Body of pancreas (tissue), 4 donors: ENCODE measurements at regions not wholly inside any gene's neighbourhood (a gene's known extent, or its start where the extent isn't known, plus 50 kb on each side); places are given as distances from the start of the nearest gene placed in this dataset.

Experiments used
- ATAC-seq: fragments of 150-250 bp; one replicate; pipeline ENCODE4 v1.9.1; 2016
- DNase-seq, 4 donors: peaks; one replicate each; pipeline ENCODE4 v3.0.0-alpha.2; 2019
- H3K27ac ChIP-seq, 4 donors: fragments of 200-600 bp; sonication (generic); 1 replicate in 3 of 4; 2 replicates in 1 of 4; pipeline versions ENCODE4 v1.5.1 to v1.6.1; 2016 to 2019; ENCODE audit warnings: mild to moderate bottlenecking in 1 of 4, mixed read lengths in 1 of 4, moderate library complexity in 1 of 4
- H3K27me3 ChIP-seq, 2 donors: fragments of 200-600 bp; sonication (generic); one replicate each; pipeline ENCODE4 v1.6.0; 2016; ENCODE audit warnings: mild to moderate bottlenecking in 1 of 2
- H3K36me3 ChIP-seq, 2 donors: fragments of 200-600 bp; sonication (generic); replicated peaks in 1 of 2; 2 replicates each; pipeline ENCODE4 v1.5.1; 2016; ENCODE audit warnings: low read depth in 2 of 2; ENCODE audit not compliant: insufficient read depth in 1 of 2
- H3K4me1 ChIP-seq: fragments of 200-600 bp; sonication (generic); one replicate; pipeline ENCODE4 v1.6.0; 2016
- H3K4me3 ChIP-seq, 2 donors: fragments of 200-600 bp; sonication (generic); 1 replicate in 1 of 2; 2 replicates in 1 of 2; pipeline ENCODE4 v1.5.1; 2016 to 2019
- H3K9me3 ChIP-seq, 3 donors: fragments of 200-600 bp; sonication (generic); 1 replicate in 2 of 3; 2 replicates in 1 of 3; pipeline ENCODE4 v1.5.1; 2016
- POLR2A ChIP-seq, 3 donors: fragments of 450-650 bp; IDR thresholded peaks; one replicate each; pipeline ENCODE4 v1.6.1; 2016; ENCODE audit warnings: antibody characterized with exemption in 3 of 3, mild to moderate bottlenecking in 2 of 3
- WGBS, 2 donors: methylation state at CpG; one replicate each; pipeline ENCODE4 v1.1.5; 2017; 5-methylcytosine and 5-hydroxymethylcytosine counted together
- intact Hi-C: fragments of 100-400 bp; cut with DNase I; formaldehyde crosslinking; loops from one replicate; pipeline ENCODE4 v1.15.1; 2023
- TF ChIP-seq, protein P1 (sequence below), 7 experiments: fragments of 450-650 bp in 4 of 7; fragments of 200-600 bp in 3 of 7; sonication (generic) in 3 of 7; IDR thresholded peaks; one replicate each; pipeline ENCODE4 v1.5.1; 2016 to 2019; ENCODE audit warnings: antibody characterized with exemption in 7 of 7

DNA sequence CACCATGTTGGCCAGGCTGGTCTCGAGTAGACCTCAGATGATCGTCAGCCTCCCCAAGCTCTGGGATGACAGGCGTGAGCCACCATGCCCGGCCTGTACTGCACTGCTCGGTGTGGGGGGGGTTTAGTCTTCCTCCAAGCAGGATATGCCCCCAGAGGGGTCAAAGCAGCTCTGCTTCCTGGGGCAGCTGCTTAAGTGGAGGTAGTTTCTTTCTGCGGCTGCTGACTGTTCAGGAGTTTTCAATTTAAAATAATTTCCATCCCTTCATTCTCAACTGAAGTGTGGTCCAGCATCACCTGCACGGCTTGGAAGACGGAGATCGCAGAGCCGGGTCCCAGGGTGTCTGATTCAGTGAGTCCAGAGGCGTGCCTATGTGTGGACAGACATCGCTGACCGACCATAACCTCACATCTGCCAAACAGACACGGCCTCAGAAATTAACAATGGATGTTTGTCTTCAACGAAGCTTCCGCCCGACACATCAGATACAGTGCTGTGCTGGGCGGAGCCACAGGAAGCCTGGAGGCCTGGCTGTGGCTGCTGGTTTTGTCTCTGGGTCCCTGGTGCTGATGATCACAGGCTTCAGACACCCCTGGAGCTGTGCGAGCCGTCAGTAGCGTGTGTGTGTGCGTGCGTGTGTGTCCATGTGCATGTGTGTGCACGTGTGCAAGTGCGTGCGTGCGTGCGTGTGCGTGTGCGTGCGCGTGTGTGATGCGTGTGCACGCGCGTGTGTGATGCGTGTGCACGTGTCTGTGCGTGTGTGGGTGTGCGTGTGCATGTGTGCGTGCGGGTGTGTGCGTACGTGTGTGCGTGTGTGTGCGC lies 226.5 kb upstream of the PITRM1 start:
- Histone ChIP-seq H3K4me3 (no peak overlapping the region), H3K27ac (no peak overlapping the region), H3K4me1 (peaks cover 7% of the 10 kb centered on the region), H3K9me3 (no peaks in the 10 kb centered on the region), H3K36me3 (no peaks in the 10 kb centered on the region), H3K27me3 (no peaks in the 10 kb centered on the region)
- ATAC-seq (no peak), DNase-seq (no peak)
- intact Hi-C loops = no loop called here
- TF ChIP-seq, protein P1, sequence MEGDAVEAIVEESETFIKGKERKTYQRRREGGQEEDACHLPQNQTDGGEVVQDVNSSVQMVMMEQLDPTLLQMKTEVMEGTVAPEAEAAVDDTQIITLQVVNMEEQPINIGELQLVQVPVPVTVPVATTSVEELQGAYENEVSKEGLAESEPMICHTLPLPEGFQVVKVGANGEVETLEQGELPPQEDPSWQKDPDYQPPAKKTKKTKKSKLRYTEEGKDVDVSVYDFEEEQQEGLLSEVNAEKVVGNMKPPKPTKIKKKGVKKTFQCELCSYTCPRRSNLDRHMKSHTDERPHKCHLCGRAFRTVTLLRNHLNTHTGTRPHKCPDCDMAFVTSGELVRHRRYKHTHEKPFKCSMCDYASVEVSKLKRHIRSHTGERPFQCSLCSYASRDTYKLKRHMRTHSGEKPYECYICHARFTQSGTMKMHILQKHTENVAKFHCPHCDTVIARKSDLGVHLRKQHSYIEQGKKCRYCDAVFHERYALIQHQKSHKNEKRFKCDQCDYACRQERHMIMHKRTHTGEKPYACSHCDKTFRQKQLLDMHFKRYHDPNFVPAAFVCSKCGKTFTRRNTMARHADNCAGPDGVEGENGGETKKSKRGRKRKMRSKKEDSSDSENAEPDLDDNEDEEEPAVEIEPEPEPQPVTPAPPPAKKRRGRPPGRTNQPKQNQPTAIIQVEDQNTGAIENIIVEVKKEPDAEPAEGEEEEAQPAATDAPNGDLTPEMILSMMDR (IDR thresholded peaks at IDR 0.05) = no peak
- TF ChIP-seq POLR2A (IDR thresholded peaks at IDR 0.05) = no peak
- WGBS, 2 donors = 82% methylated on average over 43 to 46 of the region's 46 CpGs

DNA sequence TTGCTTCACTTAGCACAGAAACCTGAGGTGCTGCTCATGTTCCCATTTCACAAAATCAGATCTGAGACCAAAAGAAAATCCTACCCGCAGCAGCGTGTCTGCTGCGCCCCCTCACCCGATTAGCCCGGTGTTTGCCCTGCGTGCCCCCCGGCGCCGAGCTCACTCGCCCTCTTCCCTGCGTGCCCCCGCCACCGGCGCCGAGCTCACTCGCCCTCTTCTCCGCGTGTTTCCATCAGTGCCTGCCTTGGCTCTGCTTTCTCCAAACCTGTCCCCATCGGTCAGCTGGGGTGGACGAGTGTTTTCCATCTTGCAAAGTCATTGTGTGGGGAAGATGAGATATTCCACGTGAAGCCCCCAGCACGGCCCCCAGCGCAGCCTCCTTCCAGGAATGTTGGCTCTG lies 225.3 kb upstream of the PITRM1 start:
- Histone ChIP-seq H3K27ac (no peak overlapping the region), H3K4me3 (no peak overlapping the region), H3K9me3 (no peaks in the 10 kb centered on the region), H3K36me3 (no peaks in the 10 kb centered on the region), H3K27me3 (no peaks in the 10 kb centered on the region), H3K4me1 (peaks cover 7% of the 10 kb centered on the region)
- TF ChIP-seq, protein P1 (IDR thresholded peaks at IDR 0.05) = no peak
- no peak for TF ChIP-seq POLR2A (IDR thresholded peaks at IDR 0.05)
- intact Hi-C loops = no loop called here
- DNase-seq = no peak
- no peak for ATAC-seq
- WGBS, 2 donors = 82 to 83% methylated on average over 23 of the region's 23 CpGs

DNA sequence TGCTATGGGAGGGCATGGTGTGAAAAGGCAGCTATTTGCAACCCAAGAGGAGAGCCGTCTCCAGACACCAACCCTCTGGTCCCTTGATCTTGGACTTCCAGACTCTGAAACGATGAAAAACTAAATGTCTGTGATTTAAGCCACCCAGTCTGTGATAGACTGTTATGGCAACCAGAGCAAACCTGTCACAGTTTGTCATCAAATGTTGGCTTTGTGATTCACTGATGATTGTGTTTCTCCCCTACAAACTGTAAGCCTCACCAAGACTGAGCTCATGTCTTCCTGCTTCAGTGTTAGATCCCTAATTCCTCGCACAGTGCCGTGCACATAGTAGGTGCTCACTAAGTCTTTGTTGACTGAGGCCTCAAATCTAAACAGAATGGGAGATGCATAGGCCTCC lies 224.6 kb upstream of the PITRM1 start:
- H3K4me3 ChIP-seq = no peak overlapping the region
- DNase-seq (no peak), ATAC-seq (no peak)
- TF ChIP-seq, protein P1 (IDR thresholded peaks at IDR 0.05) = no peak
- no peak for TF ChIP-seq POLR2A (IDR thresholded peaks at IDR 0.05)
- 78% methylated on average over 4 of the region's 4 CpGs for WGBS, 2 donors
- peaks cover 7% of the 10 kb centered on the region for H3K4me1 ChIP-seq
- H3K27ac ChIP-seq = no peak overlapping the region
- H3K27me3 ChIP-seq = no peaks in the 10 kb centered on the region
- intact Hi-C loops = no loop called here
- no peaks in the 10 kb centered on the region for H3K36me3 ChIP-seq
- no peaks in the 10 kb centered on the region for H3K9me3 ChIP-seq

DNA sequence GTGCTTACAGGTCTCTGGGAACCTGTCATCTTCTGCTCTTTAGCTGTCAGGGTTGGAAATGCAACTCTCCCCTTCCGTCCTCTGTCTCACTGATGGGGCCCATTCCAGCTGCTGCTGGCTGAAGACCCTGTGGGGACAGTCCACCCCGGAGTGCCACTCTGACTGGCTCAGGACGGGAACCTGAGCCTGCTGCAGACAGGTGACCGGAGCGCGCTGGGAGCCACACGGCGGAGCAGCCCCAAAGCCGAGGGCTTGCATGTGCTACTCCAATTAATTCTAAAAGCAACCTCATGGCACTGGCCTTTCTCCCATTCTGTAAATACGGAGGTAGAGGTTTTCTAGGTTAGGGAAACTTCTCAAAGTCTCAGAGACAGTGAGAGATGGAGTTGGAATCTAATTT lies 223.5 kb upstream of the PITRM1 start:
- intact Hi-C loops = no loop called here
- Histone ChIP-seq H3K27ac (peak overlapping the region in 3 of 4 donors; percentile 24 to 55 (median 36)), H3K36me3 (no peaks in the 10 kb centered on the region), H3K9me3 (no peaks in the 10 kb centered on the region), H3K4me3 (no peak overlapping the region), H3K4me1 (peaks cover 7% of the 10 kb centered on the region), H3K27me3 (no peaks in the 10 kb centered on the region)
- ATAC-seq (peak; percentile 4), DNase-seq (no peak)
- no peak for TF ChIP-seq POLR2A (IDR thresholded peaks at IDR 0.05)
- TF ChIP-seq, protein P1 (IDR thresholded peaks at IDR 0.05) = no peak
- WGBS, 2 donors = 65 to 78% methylated on average over 3 to 10 of the region's 10 CpGs

DNA sequence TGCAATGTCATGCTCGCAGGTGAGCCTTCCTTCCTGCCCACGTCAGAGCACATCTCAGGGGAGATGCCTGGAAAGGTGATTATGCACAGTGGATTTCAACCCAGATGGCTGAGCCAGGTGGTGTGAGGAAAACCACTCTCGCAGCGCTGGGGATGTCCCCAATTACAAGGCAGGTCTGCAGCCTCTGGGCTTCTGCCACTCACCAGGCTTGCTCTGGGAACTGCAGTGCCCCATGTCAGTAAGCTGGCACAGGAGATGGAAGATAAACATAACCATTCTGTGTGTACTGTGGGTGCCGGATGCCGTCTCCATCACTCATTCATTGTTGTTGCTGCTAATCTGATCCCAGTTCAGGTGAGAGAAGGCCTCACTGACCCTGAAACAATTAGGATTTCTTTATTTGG lies 222.9 kb upstream of the PITRM1 start:
- no peaks in the 10 kb centered on the region for H3K9me3 ChIP-seq
- intact Hi-C loops = no loop called here
- ATAC-seq (peak; percentile 73), DNase-seq (peak in 3 of 4 donors; percentile 44 to 68 (median 57))
- no peak for TF ChIP-seq POLR2A (IDR thresholded peaks at IDR 0.05)
- TF ChIP-seq, protein P1 (IDR thresholded peaks at IDR 0.05) = no peak
- no peaks in the 10 kb centered on the region for H3K27me3 ChIP-seq
- WGBS, 2 donors = 21 to 36% methylated on average over 6 of the region's 6 CpGs
- no peaks in the 10 kb centered on the region for H3K36me3 ChIP-seq
- peak overlapping the region in 2 of 4 donors; percentile 36 to 55 for H3K27ac ChIP-seq
- peaks cover 7% of the 10 kb centered on the region for H3K4me1 ChIP-seq
- no peak overlapping the region for H3K4me3 ChIP-seq
